Pancreas (tissue), 10 donors: ENCODE measurements at regions not wholly inside any gene's neighbourhood (a gene's known extent, or its start where the extent isn't known, plus 50 kb on each side); places are given as distances from the start of the nearest gene placed in this dataset.

Experiments used
- ATAC-seq, 4 donors: fragments of 200-7000 bp; cut with Tn5 transposase; one replicate each; pipeline versions ENCODE4 v1.8.0 to v1.9.1; 2020; ENCODE audit warnings: mild to moderate bottlenecking in 4 of 4, moderate library complexity in 4 of 4
- DNase-seq, 6 donors: peaks; one replicate each; pipeline ENCODE4 v3.0.0-alpha.2; 2020
- FAIRE-seq: peaks from 2 replicates; lab custom pipeline; 2012; peaks lifted over from hg19 to GRCh38; lab: Jason Lieb, UNC
- H3K27ac ChIP-seq, 4 donors: fragments of 200-600 bp; sonication (generic); 1 replicate in 3 of 4; 2 replicates in 1 of 4; pipeline versions ENCODE4 v1.5.0 to v1.8.0; 2020
- H3K27me3 ChIP-seq, 4 donors: fragments of 200-600 bp; one replicate each; pipeline ENCODE4 v1.8.0; 2021
- H3K36me3 ChIP-seq, 3 donors: fragments of 200-600 bp; sonication (generic) in 1 of 3; one replicate each; pipeline versions ENCODE4 v1.5.0 to v1.8.0; 2020 to 2021
- H3K4me1 ChIP-seq, 3 donors: fragments of 200-600 bp; one replicate each; pipeline ENCODE4 v1.8.0; 2021
- H3K4me3 ChIP-seq, 4 donors: fragments of 200-600 bp; sonication (generic) in 2 of 4; one replicate each; pipeline versions ENCODE4 v1.5.0 to v1.8.0; 2020 to 2021
- H3K9me3 ChIP-seq, 4 donors: fragments of 200-600 bp; one replicate each; pipeline ENCODE4 v1.8.0; 2021
- CTCF ChIP-seq, 4 donors: fragments of 200-600 bp; sonication (generic) in 3 of 4; IDR thresholded peaks; one replicate each; pipeline versions ENCODE4 v1.5.0 to v1.8.0; 2021; ENCODE audit warnings: antibody characterized with exemption in 4 of 4
- WGBS, 2 donors: extraction: QIAGEN DNeasy Blood & Tissue Kit; methylation state at CpG; one replicate each; pipeline ENCODE4 v1.1.7; 2013; 5-methylcytosine and 5-hydroxymethylcytosine counted together
- intact Hi-C, 3 donors: fragments of 100-400 bp; cut with DNase I; formaldehyde crosslinking; loops; one replicate each; pipeline versions ENCODE4 v1.11.1 to v1.14.2; 2022
- donor health status: healthy with polysubstance abuse.
- donor health status: DM: no; HTN: no; CAD: no; lungs with moderate emphysema.
- donor health status: DM: no; HTN: no; CAD: no.
- donor health status: control.
- donor health status: control.
- donor health status: Bipolar disorder and iron deficiency.
- donor health status: DM: yes; HTN: yes; CAD: no.
- donor health status: DM: no; HTN: no; CAD: no.
- donor health status: DM: no; HTN: no; CAD: no.
- donor health status: DM: yes; HTN: yes; CAD: no.

DNA sequence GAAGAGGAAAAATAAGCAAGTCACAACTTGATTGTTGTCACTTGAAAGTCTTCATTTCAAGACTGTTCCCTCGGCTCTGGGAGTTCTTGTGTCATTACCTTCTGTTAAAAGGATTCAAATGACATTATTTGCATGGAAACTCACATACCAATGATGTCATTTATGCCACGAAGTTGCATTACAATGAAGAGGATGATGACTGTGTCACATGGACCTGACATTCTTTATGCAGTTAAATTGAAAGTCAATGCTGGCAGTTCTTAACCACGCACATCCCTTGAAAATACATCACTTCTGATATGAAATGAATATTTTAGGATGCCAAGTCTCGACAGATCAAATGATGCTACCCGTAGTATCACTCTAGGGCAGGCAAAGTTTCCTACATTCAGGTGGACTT lies 1069.5 kb downstream of the VRK1 start:
- no peaks in the 10 kb centered on the region for H3K36me3 ChIP-seq
- no peak for TF ChIP-seq CTCF (IDR thresholded peaks at IDR 0.05)
- 38 to 55% methylated on average over 5 of the region's 5 CpGs for whole genome bisulfite sequencing, 2 donors
- H3K4me1 ChIP-seq: no peaks in the 10 kb centered on the region
- ATAC-seq (no peak), DNase-seq (no peak), FAIRE-seq (no peak)
- peaks cover 0 to 10% (median 0%) of the 10 kb centered on the region in 4 donors for H3K27me3 ChIP-seq
- H3K4me3 ChIP-seq: no peak overlapping the region
- H3K27ac ChIP-seq: no peak overlapping the region
- intact Hi-C loops: no loop called here
- H3K9me3 ChIP-seq: no peaks in the 10 kb centered on the region

- TF ChIP-seq CTCF (IDR thresholded peaks at IDR 0.05): no peak
Observed at GRCh38 chr14:97873291-97873690, 1076.1 kb downstream of the VRK1 start.

GRCh38 chr14:97874394-97874793 lies 1077.2 kb downstream of the VRK1 start:
- Histone ChIP-seq H3K4me3 (no peak overlapping the region), H3K27ac (no peak overlapping the region), H3K27me3 (peaks cover 0 to 10% (median 0%) of the 10 kb centered on the region in 4 donors), H3K9me3 (no peaks in the 10 kb centered on the region), H3K36me3 (no peaks in the 10 kb centered on the region), H3K4me1 (no peaks in the 10 kb centered on the region)
- TF ChIP-seq CTCF (IDR thresholded peaks at IDR 0.05): no peak
- ATAC-seq (no peak), DNase-seq (no peak), FAIRE-seq (no peak)
- intact Hi-C loops: no loop called here
- 74 to 86% methylated on average over 9 of the region's 9 CpGs for WGBS, 2 donors

More at GRCh38 chr14:97873291-97873690, 1076.1 kb downstream of the VRK1 start:
- FAIRE-seq (no peak), ATAC-seq (no peak), DNase-seq (no peak)
- H3K4me1 ChIP-seq: no peaks in the 10 kb centered on the region
- intact Hi-C loops: no loop called here
- H3K27ac ChIP-seq: no peak overlapping the region
- H3K36me3 ChIP-seq: no peaks in the 10 kb centered on the region
- H3K27me3 ChIP-seq: peaks cover 0 to 10% (median 0%) of the 10 kb centered on the region in 4 donors
- no peak overlapping the region for H3K4me3 ChIP-seq
- no peaks in the 10 kb centered on the region for H3K9me3 ChIP-seq

GRCh38 chr14:97878206-97878605 lies 1081.0 kb downstream of the VRK1 start:
- H3K4me3 ChIP-seq: no peak overlapping the region
- H3K9me3 ChIP-seq: no peaks in the 10 kb centered on the region
- no peak for DNase-seq
- H3K4me1 ChIP-seq: no peaks in the 10 kb centered on the region
- intact Hi-C loops: no loop called here
- no peaks in the 10 kb centered on the region for H3K36me3 ChIP-seq
- no peak for ATAC-seq
- no peak for TF ChIP-seq CTCF (IDR thresholded peaks at IDR 0.05)
- no peak overlapping the region for H3K27ac ChIP-seq
- no peak for FAIRE-seq
- WGBS, 2 donors: 69 to 85% methylated on average over 1 of the region's 1 CpG
- no peaks in the 10 kb centered on the region for H3K27me3 ChIP-seq

- Histone ChIP-seq H3K9me3 (no peaks in the 10 kb centered on the region), H3K4me3 (no peak overlapping the region), H3K27ac (no peak overlapping the region), H3K27me3 (no peaks in the 10 kb centered on the region), H3K4me1 (no peaks in the 10 kb centered on the region), H3K36me3 (no peaks in the 10 kb centered on the region)
- FAIRE-seq (no peak), DNase-seq (peak in 2 of 6 donors; percentile 12 to 14), ATAC-seq (peak in 3 of 4 donors; percentile 47 to 61 (median 54))
- 35 to 36% methylated on average over 5 of the region's 5 CpGs for WGBS, 2 donors
- intact Hi-C loops: no loop called here
- no peak for TF ChIP-seq CTCF (IDR thresholded peaks at IDR 0.05)
Observed at GRCh38 chr14:97878727-97879126, 1081.5 kb downstream of the VRK1 start.
